Effector memory CD8-positive, alpha-beta T cell (primary cell): ENCODE measurements at regions not wholly inside any gene's neighbourhood (a gene's known extent, or its start where the extent isn't known, plus 50 kb on each side); places are given as distances from the start of the nearest gene placed in this dataset.

Source experiments
- ATAC-seq: fragments of 150-1000 bp; cut with Tn5 transposase; replicated peaks from 2 replicates; pipeline ENCODE4 v1.10.0; 2021; ENCODE audit warnings: mild to moderate bottlenecking, moderate library complexity
- DNase-seq, 3 experiments: peaks; one replicate each; pipeline ENCODE4 v3.0.0; 2021
- H3K27ac Mint-ChIP-seq, 2 donors: one replicate each; pipeline ENCODE4 v1.8.0; 2022; ENCODE audit warnings: mild to moderate bottlenecking in 2 of 2, mixed read lengths in 2 of 2, moderate library complexity in 2 of 2
- H3K27me3 Mint-ChIP-seq, 2 donors: one replicate each; pipeline ENCODE4 v1.8.0; 2022; ENCODE audit warnings: mixed read lengths in 2 of 2
- H3K36me3 Mint-ChIP-seq: one replicate; pipeline ENCODE4 v1.8.0; 2022; ENCODE audit warnings: mild to moderate bottlenecking, moderate library complexity, mixed read lengths; ENCODE audit not compliant: insufficient read depth
- H3K4me1 Mint-ChIP-seq, 2 donors: one replicate each; pipeline ENCODE4 v1.8.0; 2022; ENCODE audit warnings: low read depth in 2 of 2, mixed read lengths in 2 of 2
- H3K4me3 Mint-ChIP-seq, 2 donors: one replicate each; pipeline ENCODE4 v1.8.0; 2022; ENCODE audit warnings: mild to moderate bottlenecking in 2 of 2, mixed read lengths in 2 of 2, moderate library complexity in 2 of 2
- H3K9me3 Mint-ChIP-seq, 2 donors: one replicate each; pipeline ENCODE4 v1.8.0; 2022; ENCODE audit warnings: mixed read lengths in 2 of 2

DNA sequence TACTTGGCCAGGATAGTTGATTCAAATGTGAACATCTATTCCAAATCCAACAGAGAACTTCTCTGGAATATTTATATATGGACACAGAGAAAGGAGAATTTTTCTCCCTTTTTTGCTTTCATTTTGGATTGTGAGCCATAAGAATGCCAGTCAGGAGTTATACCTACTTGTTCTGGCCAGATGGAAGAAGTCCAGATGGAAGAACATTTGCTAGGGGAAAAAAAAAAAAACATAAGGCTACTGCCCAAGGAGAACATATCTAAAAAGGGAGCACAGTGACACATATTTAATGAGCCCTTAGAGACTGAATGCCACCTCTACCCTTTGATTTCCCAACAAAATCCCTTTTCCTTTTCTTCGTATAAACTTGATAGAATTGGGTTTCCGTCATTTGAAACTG lies 61.7 kb upstream of the PPP2R2B start:
- ATAC-seq (no peak), DNase-seq (no peak)
- H3K4me1 Mint-ChIP-seq: no peaks in the 10 kb centered on the region
- H3K36me3 Mint-ChIP-seq: no peaks in the 10 kb centered on the region
- H3K27me3 Mint-ChIP-seq: peaks cover 0 to 9% of the 10 kb centered on the region in 2 donors
- H3K9me3 Mint-ChIP-seq: no peaks in the 10 kb centered on the region
- no peak overlapping the region for H3K27ac Mint-ChIP-seq
- H3K4me3 Mint-ChIP-seq: no peak overlapping the region

DNA sequence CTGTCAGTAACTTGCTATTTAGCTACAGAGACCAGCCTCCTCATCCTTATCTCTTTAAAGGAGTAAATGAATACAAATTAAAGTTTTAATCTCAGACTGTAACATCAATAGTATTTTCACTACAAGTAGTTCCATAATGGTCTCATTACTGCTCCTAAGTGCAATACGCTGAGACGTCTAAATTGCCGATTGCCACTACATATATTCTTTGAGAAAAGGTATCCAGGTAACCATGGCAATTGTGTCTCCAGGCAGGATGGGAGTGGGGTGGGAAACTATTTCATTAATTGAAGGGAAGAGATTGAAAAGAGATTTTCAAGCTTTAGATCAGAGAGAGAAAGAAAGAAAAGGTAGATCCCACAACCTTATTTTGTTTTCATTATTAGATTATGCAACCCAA lies 65.5 kb upstream of the PPP2R2B start:
- H3K4me3 Mint-ChIP-seq: no peak overlapping the region
- H3K36me3 Mint-ChIP-seq: no peaks in the 10 kb centered on the region
- DNase-seq (no peak), ATAC-seq (no peak)
- H3K27me3 Mint-ChIP-seq: no peaks in the 10 kb centered on the region
- peaks cover 0 to 7% of the 10 kb centered on the region in 2 donors for H3K4me1 Mint-ChIP-seq
- H3K9me3 Mint-ChIP-seq: no peaks in the 10 kb centered on the region
- H3K27ac Mint-ChIP-seq: no peak overlapping the region

DNA sequence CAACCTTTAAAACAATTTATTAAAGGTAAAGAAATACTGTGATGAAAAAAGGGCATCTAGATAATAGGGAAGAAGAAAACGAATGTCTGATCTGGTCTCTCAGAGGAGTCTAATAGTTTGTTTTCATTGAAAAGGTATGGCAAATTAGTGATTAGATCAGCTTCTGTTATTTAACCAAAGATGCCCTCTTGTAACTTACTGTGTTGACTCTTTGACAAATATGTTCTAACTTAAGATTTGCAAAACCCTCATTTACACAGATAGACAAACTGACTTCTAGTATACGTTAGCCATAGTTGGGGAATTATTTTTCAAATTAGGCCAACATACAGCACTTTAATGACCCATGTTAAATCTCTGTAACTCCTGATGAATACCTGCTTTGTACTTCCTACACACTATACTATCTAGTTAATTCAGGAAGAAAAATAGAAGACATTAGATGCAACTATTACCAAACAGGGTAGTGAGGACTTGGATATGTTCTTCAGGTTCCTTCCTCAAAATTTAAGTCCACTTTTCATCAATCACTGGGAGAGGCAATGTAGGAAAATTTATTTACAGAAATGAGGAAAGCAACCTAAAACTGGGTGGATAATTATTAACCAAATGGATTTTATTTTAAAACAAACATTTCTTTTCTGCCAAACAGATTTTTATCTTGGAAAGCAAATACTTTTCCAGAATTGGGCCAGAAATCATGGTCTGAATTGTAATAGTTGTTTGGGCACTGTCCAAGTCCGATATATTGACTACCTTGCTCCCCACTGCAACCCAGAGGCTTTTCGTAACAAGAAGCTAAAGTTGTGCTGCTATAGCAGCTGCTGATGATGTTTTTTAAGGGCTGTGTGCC lies 66.4 kb upstream of the PPP2R2B start:
- Mint-ChIP-seq H3K9me3 (no peaks in the 10 kb centered on the region), H3K27ac (no peak overlapping the region), H3K4me3 (no peak overlapping the region), H3K4me1 (peaks cover 0 to 7% of the 10 kb centered on the region in 2 donors), H3K36me3 (no peaks in the 10 kb centered on the region), H3K27me3 (no peaks in the 10 kb centered on the region)
- DNase-seq (no peak), ATAC-seq (no peak)

DNA sequence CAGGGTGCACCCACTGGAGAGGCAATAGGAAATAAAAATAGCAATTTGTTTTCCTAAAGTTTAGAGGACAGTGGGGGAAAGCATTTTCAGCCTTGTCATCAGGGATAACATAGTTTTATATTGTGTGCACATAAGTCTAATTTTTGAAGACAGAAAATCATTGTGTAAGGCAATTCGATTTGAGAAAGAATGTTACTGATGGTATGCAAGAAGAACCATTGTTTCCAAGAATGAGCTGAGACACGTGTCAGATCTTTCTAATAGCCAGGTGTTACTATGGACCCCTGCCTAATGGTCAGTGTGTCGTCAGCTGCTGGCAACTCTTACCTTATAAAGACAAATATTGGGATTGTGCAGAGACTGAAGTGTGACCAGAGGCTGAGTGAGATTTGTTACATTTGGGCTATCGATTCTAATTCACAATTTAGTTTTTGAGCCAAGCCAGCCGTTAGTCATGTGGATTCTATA lies 67.1 kb upstream of the PPP2R2B start:
- DNase-seq: no peak
- Mint-ChIP-seq H3K9me3 (no peaks in the 10 kb centered on the region), H3K27ac (no peak overlapping the region), H3K27me3 (no peaks in the 10 kb centered on the region), H3K4me3 (no peak overlapping the region), H3K4me1 (peaks cover 0 to 7% of the 10 kb centered on the region in 2 donors), H3K36me3 (no peaks in the 10 kb centered on the region)
- no peak for ATAC-seq

DNA sequence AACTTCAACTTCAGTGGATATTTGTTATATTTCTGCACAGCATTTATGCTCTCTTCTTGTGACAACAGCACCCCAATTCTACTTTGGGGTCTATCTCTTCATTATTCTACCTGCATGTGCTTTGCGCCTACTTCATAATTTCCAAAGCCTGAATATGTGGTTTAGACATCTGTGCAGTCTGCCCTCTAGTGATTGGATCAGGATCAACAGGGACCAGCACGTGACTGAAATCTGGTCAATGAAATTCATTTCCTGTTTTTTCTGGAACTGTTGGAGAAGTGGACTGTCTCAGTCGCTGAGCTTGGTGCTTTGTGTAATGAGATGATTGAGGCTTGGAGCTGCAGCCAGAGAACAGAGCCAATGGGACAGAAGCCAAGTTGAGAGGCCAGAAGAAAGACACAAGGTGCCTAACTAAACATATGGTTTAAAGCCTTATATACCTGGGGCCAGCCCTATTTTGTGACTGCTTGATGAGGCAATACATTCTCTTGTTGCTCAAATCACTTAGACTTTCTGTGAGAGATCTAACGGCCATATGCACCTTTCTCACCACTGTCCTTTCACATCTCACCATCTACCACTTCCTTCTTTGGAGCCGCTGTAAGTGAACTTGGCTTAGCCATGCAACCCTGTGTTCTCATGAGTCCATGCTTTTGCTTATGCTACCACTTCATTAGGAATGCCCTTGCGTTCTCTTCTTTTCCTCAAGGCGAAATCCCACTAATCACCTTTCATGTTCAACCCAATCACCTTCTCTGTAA lies 68.8 kb upstream of the PPP2R2B start:
- H3K27ac Mint-ChIP-seq: no peak overlapping the region
- DNase-seq (peak in 2 of 3 experiments; percentile 3 to 35), ATAC-seq (peak; percentile 45)
- no peaks in the 10 kb centered on the region for H3K36me3 Mint-ChIP-seq
- H3K9me3 Mint-ChIP-seq: no peaks in the 10 kb centered on the region
- peaks cover 4 to 9% of the 10 kb centered on the region in 2 donors for H3K27me3 Mint-ChIP-seq
- H3K4me1 Mint-ChIP-seq: peaks cover 0 to 7% of the 10 kb centered on the region in 2 donors
- H3K4me3 Mint-ChIP-seq: no peak overlapping the region

DNA sequence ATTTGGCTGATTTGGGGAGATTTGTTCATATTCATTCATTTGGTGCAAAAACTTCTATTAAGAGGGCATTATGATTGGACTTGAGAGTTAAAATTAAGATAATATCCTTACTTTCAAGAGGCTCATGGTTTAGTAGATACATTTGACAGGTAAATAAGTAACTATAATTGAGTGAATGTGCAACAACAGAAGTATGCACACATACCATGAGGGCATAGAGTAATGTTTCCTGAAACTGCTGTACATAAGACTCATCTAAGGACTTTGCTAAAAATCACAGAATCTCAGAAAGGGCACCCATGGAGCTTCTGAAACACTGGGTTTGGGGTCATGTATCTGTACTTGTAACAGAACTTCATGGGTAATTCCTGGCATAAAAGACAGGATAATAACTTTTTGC lies 70.1 kb upstream of the PPP2R2B start:
- no peak for ATAC-seq
- H3K4me1 Mint-ChIP-seq: peaks cover 0 to 7% of the 10 kb centered on the region in 2 donors
- peaks cover 9 to 10% of the 10 kb centered on the region in 2 donors for H3K27me3 Mint-ChIP-seq
- no peak overlapping the region for H3K4me3 Mint-ChIP-seq
- H3K36me3 Mint-ChIP-seq: no peaks in the 10 kb centered on the region
- H3K27ac Mint-ChIP-seq: no peak overlapping the region
- no peak for DNase-seq
- no peaks in the 10 kb centered on the region for H3K9me3 Mint-ChIP-seq

DNA sequence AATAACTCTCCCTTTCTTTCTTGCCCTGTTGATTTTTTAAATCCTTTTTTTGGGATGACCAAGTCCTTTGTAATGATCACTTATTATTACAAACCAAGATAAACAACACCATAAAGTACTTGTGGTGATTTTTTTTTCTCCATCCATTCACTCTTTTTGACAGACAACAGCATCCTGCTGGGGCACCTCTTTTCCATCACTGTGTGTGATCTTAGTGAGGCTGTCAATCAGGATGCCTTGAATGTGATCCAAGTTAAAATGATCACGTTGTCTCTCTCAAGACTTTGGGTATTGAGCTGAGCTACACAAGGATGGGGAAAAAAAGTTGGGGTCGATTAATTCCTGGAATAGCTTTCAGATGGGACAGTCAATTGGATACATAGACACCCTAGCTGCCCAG lies 73.6 kb upstream of the PPP2R2B start:
- Mint-ChIP-seq H3K27me3 (peaks cover 10 to 22% of the 10 kb centered on the region in 2 donors), H3K9me3 (no peaks in the 10 kb centered on the region), H3K4me1 (peaks cover 0 to 6% of the 10 kb centered on the region in 2 donors), H3K4me3 (no peak overlapping the region), H3K36me3 (no peaks in the 10 kb centered on the region), H3K27ac (no peak overlapping the region)
- ATAC-seq: no peak
- no peak for DNase-seq

DNA sequence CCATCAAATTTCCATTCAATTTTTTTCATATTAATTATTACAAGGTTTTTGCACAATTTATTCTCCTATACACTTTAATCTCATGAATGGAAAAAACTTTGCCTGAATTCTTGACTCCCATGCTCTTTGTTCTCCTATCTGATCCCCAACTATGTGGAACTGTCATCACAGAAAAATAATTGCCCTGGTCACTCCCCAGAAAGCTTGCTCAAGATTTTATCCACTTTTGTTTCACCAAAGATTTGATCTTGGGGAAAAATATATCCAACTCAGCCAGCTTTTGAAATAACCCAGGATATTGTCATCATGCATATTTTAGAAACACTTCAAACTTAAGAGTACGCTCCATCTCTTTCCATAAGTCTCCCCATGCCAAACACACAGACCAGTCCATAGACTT lies 77.7 kb upstream of the PPP2R2B start:
- no peaks in the 10 kb centered on the region for H3K36me3 Mint-ChIP-seq
- no peak overlapping the region for H3K4me3 Mint-ChIP-seq
- H3K27me3 Mint-ChIP-seq: peaks cover 16 to 29% of the 10 kb centered on the region in 2 donors
- no peaks in the 10 kb centered on the region for H3K9me3 Mint-ChIP-seq
- DNase-seq (no peak), ATAC-seq (no peak)
- H3K27ac Mint-ChIP-seq: no peak overlapping the region
- no peaks in the 10 kb centered on the region for H3K4me1 Mint-ChIP-seq

DNA sequence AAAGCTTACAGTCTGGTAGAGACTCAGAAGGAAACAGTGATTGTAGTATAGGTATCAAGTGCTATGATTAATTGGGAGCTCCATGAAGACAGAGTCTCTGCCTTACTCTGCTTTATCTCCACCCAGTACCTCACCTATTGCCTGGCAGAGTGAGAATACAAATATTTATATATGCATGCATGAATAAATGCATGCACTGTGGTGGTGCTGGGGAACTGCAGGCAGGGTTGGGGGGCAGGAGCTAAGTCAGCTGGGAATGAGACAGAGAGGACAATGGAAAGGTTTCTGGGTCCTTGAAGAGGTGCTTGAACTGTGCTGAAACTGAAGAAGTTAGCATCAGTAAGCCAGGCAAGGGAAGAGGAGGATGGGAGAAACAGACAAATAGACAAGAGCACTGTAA lies 80.8 kb upstream of the PPP2R2B start:
- Mint-ChIP-seq H3K4me1 (no peaks in the 10 kb centered on the region), H3K27me3 (peaks cover 6 to 23% of the 10 kb centered on the region in 2 donors), H3K9me3 (no peaks in the 10 kb centered on the region), H3K27ac (no peak overlapping the region), H3K36me3 (no peaks in the 10 kb centered on the region), H3K4me3 (no peak overlapping the region)
- no peak for ATAC-seq
- no peak for DNase-seq

DNA sequence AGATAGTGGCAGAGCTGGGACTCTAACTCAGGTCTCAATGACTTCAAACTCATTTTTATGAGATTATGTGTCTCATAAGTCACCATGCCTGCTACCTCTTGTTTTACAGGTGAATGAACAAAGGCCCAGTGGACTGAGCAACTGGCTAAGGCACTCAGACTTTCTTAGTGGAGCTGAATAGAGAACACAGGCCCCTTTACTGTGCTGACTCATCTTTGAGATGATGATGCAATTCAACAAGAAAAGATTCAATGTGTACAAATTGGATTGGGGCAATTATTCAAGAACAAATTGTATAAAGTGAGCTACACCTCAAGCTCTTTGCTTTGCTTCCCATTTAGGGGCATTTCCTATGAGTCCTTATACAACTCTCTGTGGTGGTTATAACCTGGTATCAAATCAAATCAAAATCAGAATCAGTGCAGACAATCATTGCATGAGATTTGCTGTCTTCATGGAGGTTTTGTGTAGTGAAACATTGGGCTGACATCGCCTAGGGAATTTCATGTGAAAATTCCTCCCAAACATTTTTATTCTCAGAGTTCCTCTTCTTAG lies 84.3 kb upstream of the PPP2R2B start:
- DNase-seq (no peak), ATAC-seq (no peak)
- Mint-ChIP-seq H3K9me3 (no peaks in the 10 kb centered on the region), H3K27me3 (peaks cover 3 to 6% of the 10 kb centered on the region in 2 donors), H3K27ac (no peak overlapping the region), H3K36me3 (no peaks in the 10 kb centered on the region), H3K4me3 (no peak overlapping the region), H3K4me1 (no peaks in the 10 kb centered on the region)

DNA sequence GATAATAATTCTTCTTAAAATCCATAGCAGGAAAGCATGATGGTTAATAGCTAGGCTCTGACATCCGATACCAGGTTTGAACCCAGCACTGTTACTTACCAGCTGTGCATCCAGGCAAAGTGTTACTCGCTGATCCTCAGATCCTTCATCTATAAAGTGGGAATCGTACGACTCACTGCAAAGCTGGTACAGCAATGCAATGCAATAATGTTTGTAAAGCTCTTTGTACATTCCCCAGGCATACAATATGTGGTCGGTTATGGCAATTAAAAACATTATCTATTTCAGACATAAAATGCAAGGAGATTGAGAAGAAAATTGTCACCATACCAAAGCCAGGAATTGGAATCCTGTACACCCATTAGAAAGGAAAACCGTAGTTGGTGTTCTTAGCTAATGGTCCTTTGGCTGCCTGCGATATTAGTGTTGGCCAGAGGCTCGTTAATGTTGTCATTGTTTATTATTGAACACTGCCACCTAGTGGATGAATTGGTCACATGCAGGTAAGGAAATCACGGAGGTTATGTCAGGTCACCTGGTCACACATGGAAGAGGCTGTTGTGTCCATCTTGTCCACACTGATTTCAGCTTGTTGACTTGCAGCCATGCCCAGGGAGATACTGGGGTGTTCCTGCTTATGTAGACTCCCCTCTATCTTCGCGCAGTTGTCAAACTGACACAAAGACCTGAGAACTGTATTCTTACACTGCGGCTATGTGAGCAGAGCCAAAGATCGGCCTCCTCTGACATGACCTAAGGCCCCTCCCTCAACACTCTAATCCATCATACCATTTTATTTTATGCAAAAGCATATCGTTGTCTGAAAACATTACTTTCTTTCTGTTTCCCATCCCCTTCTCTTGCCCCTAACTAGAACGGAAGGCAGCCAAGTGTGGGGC lies 87.5 kb upstream of the PPP2R2B start:
- Mint-ChIP-seq H3K36me3 (no peaks in the 10 kb centered on the region), H3K27ac (no peak overlapping the region), H3K4me1 (no peaks in the 10 kb centered on the region), H3K9me3 (no peaks in the 10 kb centered on the region), H3K27me3 (peaks cover 0 to 9% of the 10 kb centered on the region in 2 donors), H3K4me3 (no peak overlapping the region)
- ATAC-seq: peak; percentile 86
- DNase-seq: peak; percentile 62 to 69 (median 69)

DNA sequence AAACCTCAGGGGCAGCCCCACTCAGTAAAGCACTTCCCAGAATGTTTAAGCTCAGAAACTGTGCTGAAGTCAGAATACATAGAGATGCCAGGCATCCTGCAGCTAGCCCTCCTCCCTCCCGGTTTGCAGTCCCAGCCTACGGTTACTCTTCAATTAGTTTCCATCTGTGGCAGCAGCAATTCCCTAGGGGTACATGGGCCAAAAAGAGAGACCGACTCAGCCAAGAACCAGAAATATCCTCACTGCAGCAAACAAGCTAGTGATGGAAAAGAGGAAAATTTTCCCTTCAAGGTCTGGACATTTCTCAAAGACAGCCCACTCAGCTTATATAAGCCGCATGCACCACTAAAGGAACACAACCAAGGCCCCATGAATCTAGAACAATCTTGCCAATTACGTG lies 89.1 kb upstream of the PPP2R2B start:
- Mint-ChIP-seq H3K27ac (no peak overlapping the region), H3K4me3 (no peak overlapping the region), H3K9me3 (no peaks in the 10 kb centered on the region), H3K36me3 (no peaks in the 10 kb centered on the region), H3K4me1 (no peaks in the 10 kb centered on the region), H3K27me3 (peaks cover 0 to 9% of the 10 kb centered on the region in 2 donors)
- DNase-seq (no peak), ATAC-seq (no peak)

DNA sequence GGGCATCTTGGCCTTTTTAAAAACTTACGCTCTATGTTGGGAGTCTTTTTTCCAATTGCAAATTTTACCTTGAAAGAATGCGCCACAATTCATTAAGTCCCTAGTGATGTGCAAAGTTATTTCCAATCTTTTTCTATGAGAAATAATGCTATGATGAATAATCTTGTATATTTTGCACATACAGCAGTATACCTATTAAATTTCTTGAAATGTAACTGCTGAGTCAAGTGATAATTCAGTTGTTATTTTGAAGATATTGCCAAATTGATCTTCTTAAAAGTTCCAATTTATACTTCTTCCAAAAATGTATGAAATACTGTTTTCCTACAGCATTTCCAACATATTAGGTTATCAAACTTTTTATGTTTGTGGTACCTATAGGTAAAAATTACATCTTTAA lies 92.8 kb upstream of the PPP2R2B start:
- H3K27me3 Mint-ChIP-seq: peaks cover 1 to 26% of the 10 kb centered on the region in 2 donors
- no peaks in the 10 kb centered on the region for H3K9me3 Mint-ChIP-seq
- no peaks in the 10 kb centered on the region for H3K36me3 Mint-ChIP-seq
- no peak for DNase-seq
- H3K27ac Mint-ChIP-seq: no peak overlapping the region
- no peak overlapping the region for H3K4me3 Mint-ChIP-seq
- ATAC-seq: no peak
- H3K4me1 Mint-ChIP-seq: no peaks in the 10 kb centered on the region
